HFF-Myc (cell line): ENCODE measurements at regions not wholly inside any gene's neighbourhood (a gene's known extent, or its start where the extent isn't known, plus 50 kb on each side); places are given as distances from the start of the nearest gene placed in this dataset.

Experiments
- DNase-seq: peaks from one replicate; pipeline ENCODE4 v3.0.0-alpha.2; 2011; ENCODE audit warnings: low read depth; ENCODE audit errors: extremely low read depth
- H3K4me3 ChIP-seq: replicated peaks from 2 replicates; pipeline ENCODE4 v1.5.1; 2011; ENCODE audit warnings: low read depth, mild to moderate bottlenecking, control low read depth, low read length
- TF ChIP-seq, protein P1 (sequence below): IDR thresholded peaks from 2 replicates; pipeline ENCODE4 v1.5.1; 2012; ENCODE audit warnings: mild to moderate bottlenecking, low read depth, low read length, control low read depth; ENCODE audit errors: missing control alignments

GRCh38 chr1:224804220-224804619 lies 125.3 kb upstream of the DNAH14 start:
- TF ChIP-seq, protein P1, sequence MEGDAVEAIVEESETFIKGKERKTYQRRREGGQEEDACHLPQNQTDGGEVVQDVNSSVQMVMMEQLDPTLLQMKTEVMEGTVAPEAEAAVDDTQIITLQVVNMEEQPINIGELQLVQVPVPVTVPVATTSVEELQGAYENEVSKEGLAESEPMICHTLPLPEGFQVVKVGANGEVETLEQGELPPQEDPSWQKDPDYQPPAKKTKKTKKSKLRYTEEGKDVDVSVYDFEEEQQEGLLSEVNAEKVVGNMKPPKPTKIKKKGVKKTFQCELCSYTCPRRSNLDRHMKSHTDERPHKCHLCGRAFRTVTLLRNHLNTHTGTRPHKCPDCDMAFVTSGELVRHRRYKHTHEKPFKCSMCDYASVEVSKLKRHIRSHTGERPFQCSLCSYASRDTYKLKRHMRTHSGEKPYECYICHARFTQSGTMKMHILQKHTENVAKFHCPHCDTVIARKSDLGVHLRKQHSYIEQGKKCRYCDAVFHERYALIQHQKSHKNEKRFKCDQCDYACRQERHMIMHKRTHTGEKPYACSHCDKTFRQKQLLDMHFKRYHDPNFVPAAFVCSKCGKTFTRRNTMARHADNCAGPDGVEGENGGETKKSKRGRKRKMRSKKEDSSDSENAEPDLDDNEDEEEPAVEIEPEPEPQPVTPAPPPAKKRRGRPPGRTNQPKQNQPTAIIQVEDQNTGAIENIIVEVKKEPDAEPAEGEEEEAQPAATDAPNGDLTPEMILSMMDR: no peak
- no peak overlapping the region for H3K4me3 ChIP-seq
- no peak for DNase-seq

- H3K4me3 ChIP-seq: no peak overlapping the region
- DNase-seq: no peak
- TF ChIP-seq, protein P1: no peak
Observed at GRCh38 chr1:224805889-224806288, 123.6 kb upstream of the DNAH14 start.

DNA sequence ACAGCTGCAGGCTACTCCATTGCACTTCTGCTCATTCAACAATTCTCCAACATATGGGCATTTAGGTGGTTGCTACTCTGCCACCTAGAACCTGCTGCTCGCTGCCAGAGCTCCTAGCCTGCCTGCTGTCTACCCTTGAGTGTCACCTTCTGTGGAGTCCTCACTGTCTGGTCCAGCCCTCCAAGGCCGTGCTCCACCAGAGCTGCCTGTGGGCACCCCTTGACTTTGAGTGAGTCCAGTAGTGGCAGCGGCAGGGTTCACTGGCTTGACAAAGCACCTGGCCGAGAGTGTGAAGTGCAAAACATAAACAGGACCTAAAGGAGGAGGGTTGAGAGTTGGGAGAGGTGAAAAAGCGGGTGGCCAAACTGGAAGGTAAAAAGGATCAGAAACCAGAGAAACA lies 120.3 kb upstream of the DNAH14 start:
- no peak overlapping the region for H3K4me3 ChIP-seq
- DNase-seq: no peak
- TF ChIP-seq, protein P1: no peak

DNA sequence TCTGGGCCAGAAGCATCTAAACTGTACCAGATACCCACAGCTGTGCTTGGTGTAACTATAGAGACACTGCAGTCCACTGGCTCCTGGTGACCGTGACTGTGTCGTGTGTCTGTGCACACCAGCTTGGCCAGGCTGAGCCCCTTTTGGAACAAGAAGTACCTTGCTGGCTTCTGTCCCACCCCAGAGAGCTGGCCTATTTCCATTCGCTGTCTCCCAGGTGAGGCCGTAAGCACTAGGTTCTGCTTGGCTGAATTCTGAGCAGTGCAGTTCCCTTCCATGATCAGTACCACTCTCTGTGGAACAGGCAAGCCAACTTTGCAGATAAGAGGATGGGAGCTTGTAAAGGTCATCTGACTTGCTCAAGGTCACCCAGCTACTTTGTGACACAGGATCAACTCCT lies 119.9 kb upstream of the DNAH14 start:
- no peak for DNase-seq
- TF ChIP-seq, protein P1: no peak
- no peak overlapping the region for H3K4me3 ChIP-seq

DNA sequence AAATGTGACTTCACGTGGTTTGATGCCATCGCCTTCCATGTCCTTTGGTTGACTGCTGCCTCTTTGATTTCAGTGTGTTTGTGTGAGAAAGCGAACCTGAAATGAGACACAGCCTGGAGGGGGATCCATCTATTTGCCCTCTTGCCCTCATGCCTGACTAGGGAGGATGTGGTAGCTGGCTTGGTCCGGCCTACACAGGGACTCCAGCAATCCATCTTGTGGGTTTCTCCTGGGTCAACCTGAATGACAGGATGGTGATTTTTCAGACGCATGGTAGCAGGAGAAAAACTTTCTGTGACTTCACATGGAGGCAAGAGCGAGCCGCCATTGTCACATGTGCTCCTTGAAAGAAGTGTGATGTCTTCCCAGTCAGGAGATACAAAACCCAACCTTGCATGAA lies 117.9 kb upstream of the DNAH14 start:
- H3K4me3 ChIP-seq: no peak overlapping the region
- no peak for DNase-seq
- TF ChIP-seq, protein P1: no peak

DNA sequence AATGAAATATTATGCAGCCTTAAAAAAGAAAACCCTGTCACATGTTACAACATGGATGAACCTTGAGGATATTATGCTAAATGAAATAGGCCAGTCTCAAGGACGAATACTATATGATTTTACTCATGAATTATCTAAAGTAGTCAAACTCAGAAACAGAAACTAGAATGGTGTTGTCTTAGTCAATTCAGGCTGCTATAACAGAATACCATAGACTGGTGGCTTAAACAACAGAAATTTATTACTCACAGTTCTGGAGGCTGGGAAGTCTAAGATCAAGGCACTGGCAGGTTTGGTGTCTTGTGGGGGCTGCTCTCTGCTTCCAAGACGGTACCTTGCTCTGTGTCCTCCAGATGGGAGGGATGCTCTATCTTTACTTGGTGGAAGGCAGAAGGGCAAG lies 113.8 kb upstream of the DNAH14 start:
- no peak overlapping the region for H3K4me3 ChIP-seq

DNA sequence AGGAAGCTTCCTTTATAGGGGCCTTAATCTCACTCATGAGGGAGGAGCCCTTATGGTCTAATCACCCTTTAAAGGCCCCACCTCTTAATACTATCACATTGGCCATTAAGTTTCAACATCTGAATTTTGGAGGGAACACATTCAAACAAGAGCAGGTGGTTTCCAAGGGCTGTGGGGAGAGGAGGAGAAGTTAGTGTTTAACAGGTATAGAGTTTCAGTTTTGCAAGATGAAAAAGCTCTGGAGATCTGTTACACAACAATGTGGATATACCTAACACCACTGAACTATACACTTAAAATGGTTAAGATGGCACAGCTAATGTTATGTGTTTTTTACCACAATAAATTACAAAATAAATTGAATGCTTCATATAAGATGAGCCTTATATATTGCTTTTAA lies 113.4 kb upstream of the DNAH14 start:
- TF ChIP-seq, protein P1: no peak
- H3K4me3 ChIP-seq: no peak overlapping the region
- DNase-seq: no peak

More for the DNA sequence above, 113.8 kb upstream of the DNAH14 start:
- DNase-seq: no peak
- TF ChIP-seq, protein P1: no peak
